CD4-positive, alpha-beta T cell treated with Interleukin-15 for 1 hour (primary cell): ENCODE measurements at regions not wholly inside any gene's neighbourhood (a gene's known extent, or its start where the extent isn't known, plus 50 kb on each side); places are given as distances from the start of the nearest gene placed in this dataset.

Experiments used
- DNase-seq: peaks from one replicate; pipeline ENCODE4 v3.0.0-alpha.2; 2020

DNA sequence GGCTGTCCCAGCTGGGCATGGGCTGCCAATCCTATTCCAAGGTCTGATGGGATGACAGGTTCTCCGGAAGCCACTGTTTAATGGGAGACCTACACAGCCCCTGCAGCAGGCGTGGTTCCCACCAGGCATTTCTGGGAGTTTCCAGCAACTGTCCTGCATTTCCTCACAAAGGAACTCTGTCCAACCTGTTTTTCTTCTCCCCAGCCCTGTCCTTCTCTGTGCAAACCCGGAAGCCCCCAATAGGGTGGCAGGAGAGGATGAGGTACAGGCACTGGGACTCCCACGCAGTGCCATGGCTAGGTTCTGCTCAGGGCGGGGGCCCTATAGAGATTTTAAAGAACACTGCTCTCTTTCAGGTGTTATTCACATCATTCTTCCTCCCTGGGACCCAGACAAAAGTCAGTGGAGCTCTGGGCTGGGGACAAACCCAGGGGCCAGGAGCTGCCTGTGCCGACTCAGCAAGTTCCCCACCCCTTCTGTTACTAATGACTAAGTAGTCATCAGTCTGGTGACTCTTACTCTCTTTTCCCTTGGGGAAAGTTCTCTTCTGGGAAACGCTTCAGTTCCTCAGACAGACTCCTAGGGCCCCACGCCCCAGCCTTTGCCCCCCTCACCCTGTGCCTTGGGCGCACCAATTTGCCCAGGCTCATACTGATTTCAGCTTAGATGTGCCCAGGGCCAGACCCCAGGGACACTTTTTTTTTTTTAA is 97.7 kb downstream of the CD47 start:
- no peak for DNase-seq

DNA sequence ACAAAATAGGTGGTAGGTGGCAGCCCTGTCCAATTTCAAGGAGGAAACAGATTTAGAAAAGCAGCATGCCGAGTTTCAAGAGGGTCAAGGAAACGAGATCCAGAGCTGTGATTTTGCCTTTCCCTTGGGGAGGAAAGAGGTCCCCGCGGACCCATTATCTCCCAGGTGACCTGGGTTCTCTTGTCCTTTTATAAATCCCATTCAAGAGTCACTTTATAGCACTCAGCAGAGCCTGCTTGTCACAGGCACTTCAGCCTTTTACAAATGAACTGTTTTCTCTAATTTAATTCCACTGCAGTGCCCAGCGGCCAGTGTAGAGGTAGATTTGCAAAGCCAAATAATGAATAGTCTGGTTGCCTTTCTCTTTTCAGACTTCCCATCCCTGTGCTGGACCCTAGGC is 99.9 kb downstream of the CD47 start:
- no peak for DNase-seq

DNA sequence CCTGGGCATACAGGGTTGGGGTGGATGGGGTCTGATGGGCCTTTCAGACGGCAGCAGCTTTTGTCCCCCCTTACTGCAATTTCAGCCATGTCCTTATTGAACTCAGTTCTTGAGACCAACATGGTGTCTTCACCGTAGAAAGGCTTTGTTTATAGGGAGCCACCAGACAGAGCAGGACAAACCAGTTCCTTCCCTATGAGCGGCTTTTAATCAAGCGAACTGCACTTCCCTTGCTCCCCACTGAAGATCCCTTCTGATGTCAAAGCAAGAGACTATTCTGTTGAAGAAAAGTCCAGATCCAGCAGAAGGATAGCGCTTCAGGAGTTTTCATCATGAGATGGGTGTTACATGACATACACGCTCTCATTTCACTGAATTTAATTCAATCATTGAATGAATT is 100.4 kb downstream of the CD47 start:
- no peak for DNase-seq

DNA sequence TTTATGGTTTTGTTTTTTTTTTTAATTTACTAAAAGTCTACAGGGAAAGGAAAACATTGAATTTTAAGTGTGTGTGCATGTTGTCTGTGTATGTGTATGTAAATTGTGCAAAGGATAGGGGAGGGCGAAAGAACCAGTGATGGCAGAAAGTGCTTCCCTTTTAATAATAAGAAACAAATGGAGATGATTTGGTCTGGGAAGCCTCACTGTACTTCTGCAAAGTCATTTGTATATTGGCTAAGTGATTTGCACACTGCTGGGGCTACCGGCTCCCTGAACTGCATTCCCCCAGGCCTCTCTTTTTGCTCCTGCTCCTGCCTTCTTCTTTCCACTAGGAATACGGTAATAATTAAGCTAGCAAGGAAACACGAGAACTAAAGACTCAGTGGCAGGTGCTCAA is 101.2 kb downstream of the CD47 start:
- no peak for DNase-seq

DNA sequence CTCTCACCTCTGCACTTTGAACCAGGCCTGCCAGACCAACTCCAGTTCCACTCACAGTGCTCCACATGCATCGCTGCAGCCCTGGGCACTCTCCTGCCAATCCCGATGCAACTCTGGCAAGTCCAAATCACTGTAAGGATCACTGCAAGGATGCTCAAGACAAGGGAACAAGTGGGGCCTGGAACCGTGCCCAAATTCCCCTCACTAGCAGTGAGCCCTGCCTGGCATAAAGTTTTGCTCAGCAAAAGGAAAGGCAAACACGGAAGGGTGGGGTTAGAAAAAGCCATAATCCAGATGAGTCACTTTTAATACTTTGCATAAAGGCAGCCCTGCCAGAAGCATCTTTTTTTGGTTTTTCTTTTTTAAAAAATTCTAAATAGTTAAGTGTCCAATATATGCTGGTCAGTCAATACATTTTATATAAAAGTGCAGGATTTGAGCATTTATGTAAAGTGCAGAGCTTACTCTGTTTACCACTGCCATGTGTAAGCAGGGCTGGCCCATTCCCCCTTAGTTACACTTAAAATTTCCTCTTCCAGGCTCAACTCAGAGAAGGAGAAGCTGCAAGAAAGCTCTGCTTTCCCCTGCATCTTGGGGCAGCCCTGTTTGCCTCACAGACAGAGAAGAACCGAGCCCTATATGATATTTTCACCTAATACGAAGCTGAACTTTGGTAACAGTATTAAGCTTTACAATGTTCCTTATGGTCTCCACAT is 102.2 kb downstream of the CD47 start:
- DNase-seq: peak; percentile 43

DNA sequence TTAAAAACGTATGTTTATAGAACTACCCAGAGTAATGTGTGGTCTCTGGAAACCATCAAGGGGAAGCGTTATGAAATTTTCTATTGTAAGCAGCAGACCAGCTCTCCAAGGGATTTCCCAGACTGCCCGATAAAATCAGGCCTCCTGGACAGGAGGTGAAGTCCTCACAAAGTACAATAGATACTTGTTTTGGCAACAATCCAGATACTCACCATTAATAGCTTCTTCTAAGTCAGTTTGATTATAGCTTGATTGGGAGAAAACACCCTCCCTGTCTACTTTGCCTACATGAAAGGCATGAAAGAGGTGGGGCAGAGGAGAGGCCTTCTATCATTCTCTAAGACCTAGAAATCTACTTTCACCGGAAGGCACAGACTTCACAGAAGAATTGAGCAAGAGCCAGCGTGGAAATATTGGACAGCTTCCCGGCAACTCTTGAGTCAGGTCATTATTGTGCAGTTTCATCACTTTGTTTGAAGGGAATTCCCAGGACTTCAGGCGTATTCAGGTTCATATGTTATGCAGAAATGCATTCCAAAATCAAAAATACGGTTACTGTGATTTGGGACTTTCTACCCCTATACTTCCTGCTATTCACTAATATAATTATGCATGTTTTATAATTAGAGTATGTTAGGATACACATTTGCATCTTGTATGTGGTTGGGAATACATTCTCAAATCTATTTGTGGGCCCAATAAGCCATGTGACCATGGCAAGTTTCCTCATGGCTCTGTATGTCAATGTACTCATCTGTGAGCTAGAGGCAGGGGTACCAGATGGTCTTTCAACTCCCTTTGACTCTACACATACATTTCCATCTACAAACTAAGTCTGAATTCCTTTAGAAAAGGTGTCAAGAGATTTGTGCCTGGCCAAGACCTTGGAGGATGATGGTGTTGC is 103.5 kb downstream of the CD47 start:
- peak; percentile 38 for DNase-seq

DNA sequence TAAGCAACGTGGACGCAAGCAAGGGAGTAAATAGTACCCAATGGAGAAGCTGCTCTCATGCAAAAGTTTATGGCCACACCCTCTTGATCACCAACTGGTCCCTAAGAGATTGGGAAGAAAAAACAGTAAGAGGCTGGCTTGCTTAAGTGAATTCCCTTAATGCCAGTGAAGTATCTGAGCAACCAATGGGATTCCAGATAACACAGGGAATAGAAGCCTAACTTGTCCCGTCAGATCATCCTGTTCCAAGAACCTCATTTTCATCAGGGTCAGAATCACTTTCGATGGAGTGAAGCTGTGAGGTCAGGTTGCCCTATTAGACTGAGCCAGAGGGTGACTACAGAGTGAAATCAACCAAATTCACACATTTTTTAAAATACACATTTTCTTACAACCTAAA is 104.3 kb downstream of the CD47 start:
- no peak for DNase-seq

DNA sequence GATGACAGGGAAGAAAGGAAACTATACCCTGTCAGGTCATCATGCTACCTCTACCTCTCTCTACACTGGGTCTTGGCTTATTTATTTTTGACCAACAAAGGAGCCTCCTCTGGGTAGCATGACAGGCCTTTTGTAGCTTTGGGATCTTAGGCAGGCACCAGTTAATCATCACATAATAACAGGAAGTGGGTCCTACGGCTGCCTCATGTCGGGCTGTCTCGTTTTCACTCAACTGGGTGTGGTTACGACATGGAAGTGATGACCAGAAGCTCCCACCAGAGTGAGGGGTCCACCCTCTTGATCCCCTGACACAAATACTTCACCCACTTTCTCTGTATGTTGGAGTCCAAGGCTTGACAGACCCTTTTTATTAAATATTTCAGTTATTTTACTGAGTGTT is 105.3 kb downstream of the CD47 start:
- peak; percentile 59 for DNase-seq

DNA sequence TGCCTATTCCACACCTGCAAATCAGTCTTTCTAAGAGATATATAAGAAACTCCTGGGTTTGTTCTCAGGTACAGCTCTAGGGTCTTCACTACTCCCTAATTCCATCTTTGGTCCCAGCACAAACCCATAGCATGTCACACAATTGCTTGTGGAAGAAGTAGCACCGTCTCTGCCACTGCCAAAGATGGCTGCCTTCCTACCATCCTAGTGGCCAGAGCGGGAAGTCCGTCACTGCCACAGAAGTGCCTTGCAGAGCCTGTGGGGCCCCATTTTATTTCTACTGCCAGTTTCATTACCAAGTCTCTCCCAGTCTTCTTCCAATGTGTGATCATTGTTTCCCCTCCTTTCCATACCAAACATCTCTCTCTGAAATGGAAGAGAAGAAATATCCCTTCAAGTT is 107.6 kb downstream of the CD47 start:
- no peak for DNase-seq

DNA sequence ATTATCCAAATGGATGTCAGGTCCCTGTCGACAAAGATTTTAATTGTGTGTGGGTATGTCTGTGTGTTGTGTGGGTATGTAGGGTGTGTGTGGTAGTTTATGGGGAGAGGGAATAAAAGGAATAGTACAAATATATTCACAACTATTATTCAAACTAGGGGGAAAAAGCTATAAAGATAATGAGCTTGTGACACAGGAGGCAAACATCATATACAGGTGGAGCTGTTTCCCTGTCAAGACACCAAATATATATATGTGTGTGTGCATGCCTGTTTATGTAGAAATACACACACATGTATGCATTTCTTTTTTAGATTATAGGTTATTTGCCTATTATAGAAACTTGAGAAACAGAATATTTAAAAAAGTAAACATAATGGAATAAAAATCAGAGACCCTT is 108.7 kb downstream of the CD47 start:
- no peak for DNase-seq

DNA sequence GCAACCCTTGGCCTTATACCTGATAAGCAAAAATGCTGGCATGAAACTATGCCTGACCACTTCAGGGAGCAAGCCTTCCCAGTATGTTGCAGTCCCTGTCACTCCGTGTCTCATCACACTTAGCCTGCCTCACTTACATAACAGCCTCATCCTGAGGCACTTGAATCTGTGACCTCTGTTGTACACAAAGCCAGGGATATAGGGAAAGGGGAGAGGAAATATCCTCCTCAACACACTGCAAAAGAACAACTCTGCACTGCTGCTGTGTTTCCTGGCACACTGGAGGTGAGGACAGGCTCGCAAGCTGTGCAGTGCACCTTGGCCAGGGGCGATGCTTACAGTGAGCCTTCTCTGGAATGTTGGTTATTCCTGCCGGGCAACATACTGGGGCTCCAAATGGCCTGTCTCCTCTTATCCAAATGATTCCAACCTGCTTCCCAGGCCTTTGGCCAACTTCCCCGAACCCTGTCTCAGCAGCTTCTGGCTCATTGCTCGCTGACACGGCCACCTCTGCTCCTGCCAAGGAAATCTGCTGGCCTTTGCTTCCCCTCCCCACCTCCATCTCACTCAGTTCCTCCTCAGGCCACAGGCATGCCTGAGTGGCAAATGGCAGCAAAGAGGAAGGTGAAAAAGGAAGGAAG is 109.2 kb downstream of the CD47 start:
- no peak for DNase-seq

DNA sequence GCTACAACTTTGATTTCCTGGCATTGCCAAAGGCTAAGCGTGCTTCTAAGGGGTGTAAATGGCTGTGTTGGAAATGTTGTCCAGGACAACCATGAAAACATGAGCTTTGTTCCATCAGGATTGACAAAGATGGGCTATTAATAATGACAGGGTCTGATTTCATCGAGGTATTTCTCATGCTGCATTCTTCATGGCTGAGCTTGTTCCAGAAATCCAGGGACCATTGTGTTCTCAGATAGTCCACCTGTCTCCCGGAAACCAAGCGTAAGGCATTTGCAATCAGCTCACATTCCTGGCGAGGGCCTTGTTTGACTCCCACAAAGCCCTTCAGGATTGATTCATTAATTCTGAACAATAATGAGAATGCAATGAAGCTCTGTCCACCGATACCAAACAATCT is 111.3 kb downstream of the CD47 start:
- DNase-seq: no peak

DNA sequence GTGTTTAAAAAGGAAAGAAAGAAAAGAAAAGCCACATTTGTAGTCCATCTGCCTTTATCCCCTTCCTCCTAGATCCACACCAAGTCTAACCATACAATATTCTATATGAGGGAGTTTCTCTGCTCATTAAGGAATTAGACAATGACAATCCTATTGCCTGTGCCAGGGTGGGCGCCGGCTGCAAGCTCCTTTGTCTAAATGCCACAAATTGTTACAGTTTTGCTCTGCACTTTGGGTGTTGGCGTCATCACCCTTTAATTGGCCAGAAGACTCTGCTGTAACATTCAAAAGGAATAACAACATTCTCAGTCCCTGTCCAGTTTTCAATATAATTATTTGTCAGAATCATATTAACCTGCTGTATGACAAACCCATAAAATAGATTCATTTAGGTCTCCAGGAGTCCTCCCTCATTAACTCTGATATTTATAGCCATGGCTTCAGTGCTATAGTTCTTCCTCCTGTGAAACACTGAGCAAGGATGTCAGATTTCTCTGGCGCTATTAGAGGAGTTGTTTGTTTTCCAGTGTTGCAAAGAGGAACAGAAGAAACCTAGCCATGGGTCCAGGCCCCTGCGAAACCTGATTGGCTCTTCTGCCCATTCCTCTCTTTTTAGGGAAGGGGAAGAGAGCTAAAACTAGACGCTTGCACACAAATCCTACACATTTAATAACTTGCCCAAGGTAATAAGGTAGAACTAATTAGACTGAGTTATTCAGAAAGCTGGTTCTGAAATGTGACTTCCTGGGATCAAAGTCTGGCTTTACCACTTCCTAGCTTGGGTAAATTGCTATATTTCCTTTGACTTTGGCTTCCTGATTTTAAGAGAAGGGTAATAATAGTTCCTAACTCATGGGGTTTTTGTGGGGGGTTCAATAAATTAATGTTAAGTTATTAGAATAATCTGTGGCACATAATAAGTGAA is 112.4 kb downstream of the CD47 start:
- no peak for DNase-seq

DNA sequence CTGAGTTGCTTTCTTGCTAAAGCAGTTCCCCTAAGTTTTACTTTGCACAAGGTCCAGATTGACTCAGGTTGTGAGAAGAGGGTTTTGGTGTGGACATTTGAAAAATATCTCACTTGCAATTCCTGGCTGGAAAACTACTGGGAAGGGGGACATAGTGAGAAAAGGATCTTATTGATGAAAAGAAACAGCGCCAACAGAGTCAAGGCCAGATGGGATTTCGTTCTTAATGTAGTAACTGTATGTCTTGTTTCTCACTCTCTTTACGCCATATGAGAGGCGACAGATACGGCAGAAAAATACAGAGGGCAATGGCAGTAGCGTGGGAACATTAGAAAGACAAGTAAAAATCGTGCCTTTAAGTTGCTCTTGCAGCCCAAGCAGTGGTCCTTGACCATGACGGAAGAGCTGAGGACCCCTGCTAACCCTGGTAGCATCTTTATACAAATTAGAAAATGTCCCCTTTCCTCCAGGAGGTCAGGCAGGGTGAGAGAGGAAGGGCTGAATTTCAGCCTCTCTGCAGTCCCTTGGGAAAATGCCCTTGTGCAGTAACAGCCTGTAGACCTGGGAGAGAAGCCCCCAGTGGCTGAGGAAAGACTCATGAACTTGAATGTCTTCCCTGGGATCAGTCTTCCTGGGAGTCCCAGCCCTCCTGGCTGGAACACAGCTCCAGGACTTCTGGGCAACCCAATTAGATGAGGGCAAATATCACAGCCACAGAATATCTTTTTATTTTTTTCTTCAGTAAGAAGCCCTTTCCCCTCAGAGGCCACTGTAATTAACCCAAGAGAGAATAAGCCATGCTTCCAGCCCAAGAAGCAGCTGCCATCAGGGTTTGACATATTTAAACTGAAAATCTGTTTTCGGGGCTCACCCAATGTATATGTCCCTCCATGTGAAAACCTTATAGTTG is 113.4 kb downstream of the CD47 start:
- DNase-seq: no peak

DNA sequence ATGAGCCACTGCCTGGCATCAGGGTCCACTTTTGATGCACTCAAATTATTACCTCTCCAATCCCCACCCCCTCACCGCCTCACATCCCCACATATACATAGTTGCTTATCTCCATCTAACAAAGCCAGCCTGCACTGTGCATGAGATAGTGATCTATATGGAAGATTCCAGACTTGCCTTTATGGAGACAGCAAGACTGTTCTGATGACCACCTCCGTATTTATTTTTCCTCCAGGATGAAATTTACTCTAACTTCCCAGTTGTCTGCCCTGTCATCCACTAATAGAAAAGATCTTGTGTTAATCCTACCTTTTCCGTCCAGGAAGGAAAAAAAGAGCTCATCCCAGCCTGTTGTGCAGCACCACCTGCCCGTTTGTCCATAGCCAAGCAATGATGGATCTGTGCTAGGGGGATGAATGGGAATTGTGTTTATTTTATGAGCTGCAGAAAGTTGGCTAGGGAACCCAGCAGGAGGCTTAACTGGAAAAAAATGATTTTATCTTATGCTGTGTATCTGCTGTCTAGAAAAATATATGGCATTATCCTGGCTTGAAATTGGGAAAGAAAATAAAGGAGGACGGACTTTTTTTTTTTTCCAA is 114.5 kb downstream of the CD47 start:
- DNase-seq: no peak

DNA sequence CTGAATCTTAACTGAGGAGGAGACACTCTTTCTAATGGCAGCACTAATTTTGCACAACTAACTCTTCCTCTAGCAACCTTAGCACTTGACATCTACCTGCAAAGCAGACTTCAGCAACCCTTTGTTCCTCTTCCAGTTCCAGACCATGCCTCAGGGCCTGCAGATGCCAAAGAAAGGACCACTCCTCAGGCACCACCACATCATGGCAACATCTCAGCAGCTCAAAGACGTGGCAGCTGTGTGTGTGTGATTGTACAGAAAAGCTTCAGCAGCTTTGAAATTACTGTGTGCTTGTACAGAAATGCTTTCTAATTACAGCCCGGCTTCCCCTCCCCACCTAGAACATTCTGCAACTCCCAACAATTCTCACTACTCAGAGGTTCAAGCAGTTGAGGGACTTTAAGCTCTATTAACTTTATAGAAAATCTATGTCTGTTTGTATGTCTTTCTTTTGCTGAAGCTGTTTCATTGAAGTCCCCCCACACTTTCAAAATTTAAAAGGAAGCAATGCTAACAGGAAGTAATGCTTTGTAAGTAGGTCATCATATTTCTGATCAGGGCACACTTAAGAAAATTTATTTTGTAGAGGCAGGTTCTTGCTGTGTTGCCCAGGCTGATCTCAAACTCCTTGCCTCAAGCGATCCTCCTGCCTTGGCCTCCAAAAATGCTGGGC is 115.2 kb downstream of the CD47 start:
- no peak for DNase-seq

DNA sequence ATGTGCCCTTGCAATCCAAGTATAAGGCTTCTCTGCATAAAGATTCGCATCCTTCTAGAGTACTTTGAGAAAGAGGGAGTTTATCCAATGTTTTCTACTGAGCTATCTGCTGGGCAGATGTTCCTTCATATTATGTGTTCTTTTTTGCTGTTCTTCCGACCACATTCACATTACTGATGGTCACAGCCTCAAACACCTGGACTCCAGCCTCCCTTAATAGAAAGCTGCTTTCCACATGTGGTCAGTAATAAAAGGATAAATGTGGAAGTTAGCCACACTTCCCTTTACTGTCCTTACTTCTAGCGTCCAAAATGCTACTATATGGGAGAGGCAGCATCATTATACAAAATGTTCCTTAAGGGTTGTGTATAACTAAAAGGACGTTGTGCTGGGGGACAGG is 116.9 kb downstream of the CD47 start:
- DNase-seq: no peak

DNA sequence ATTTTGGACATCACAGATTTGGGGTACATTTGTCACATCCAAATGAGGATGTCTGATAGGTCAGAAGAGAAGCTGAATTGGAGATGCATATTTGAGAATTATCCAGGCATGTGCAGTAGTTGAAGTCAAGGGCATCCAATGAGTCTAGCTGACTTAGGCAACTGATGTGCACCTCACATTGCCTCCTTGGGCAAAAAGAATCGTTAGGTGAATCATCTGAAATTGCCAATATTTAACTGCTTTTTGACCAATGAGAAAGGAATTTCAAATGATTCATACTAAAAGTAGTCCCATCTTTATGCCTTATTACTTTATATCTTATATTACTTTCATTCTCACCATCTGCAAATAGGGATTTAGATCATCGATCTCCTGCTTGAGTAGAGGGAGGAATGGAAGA is 117.7 kb downstream of the CD47 start:
- no peak for DNase-seq

DNA sequence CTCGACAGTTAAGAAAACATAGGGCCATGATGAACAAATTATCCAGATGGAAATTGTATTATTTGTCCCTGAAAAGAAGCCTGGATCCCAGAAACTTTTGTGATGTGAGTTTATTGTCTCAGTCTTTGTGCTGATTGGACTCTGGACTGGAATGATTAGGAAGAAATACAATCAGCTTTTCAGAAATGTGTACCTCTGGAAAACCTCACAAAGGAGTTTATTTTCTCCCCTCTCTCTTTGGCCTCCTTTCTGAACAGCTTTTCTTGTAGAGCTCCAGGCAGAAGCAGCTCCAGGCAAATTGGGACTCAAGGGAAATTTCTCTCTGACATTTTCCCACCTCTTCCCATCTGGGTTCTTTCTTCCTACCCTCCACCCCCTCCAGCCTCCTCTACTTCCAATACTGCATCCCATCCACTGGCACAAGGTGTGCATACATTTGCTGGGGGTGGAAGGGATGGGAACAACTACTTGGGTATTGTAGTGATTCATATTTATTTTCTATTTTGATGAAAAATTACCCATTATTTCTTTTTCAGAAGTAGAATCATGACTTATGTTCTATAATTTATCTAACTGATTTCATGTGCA is 119.7 kb downstream of the CD47 start:
- no peak for DNase-seq
